GM23248 (cell line): ENCODE measurements at regions not wholly inside any gene's neighbourhood (a gene's known extent, or its start where the extent isn't known, plus 50 kb on each side); places are given as distances from the start of the nearest gene placed in this dataset.

Experiments
- DNase-seq: peaks from one replicate; pipeline ENCODE4 v3.0.0-alpha.2; 2015
- H2AFZ ChIP-seq: fragments of 200-600 bp; sonication (generic); 2 replicates; pipeline ENCODE4 v1.6.1; 2016; ENCODE audit warnings: antibody characterized with exemption
- H3F3A ChIP-seq: fragments of 200-600 bp; sonication (generic); 2 replicates; pipeline ENCODE4 v1.6.1; 2016; ENCODE audit warnings: mild to moderate bottlenecking, antibody characterized with exemption, mixed run types; ENCODE audit not compliant: insufficient read depth
- H3K27ac ChIP-seq: fragments of 200-600 bp; sonication (generic); 2 replicates; pipeline ENCODE4 v1.5.1; 2016; ENCODE audit warnings: mild to moderate bottlenecking
- H3K27me3 ChIP-seq: fragments of 200-600 bp; sonication (generic); replicated peaks from 2 replicates; pipeline ENCODE4 v1.6.1; 2016; ENCODE audit warnings: mild to moderate bottlenecking; ENCODE audit not compliant: insufficient read depth
- H3K36me3 ChIP-seq: fragments of 200-600 bp; sonication (generic); 2 replicates; pipeline ENCODE4 v1.6.1; 2016; ENCODE audit warnings: low read depth, mild to moderate bottlenecking
- H3K4me1 ChIP-seq: fragments of 200-600 bp; sonication (generic); 2 replicates; pipeline ENCODE4 v1.6.1; 2016; ENCODE audit warnings: mild to moderate bottlenecking; ENCODE audit not compliant: insufficient read depth
- H3K4me2 ChIP-seq: fragments of 200-600 bp; sonication (generic); one replicate; pipeline ENCODE4 v1.6.1; 2016; ENCODE audit warnings: mild to moderate bottlenecking; ENCODE audit not compliant: unreplicated experiment
- H3K4me3 ChIP-seq: fragments of 200-600 bp; sonication (generic); 2 replicates; pipeline ENCODE4 v1.5.1; 2016; ENCODE audit warnings: mild to moderate bottlenecking
- H3K79me2 ChIP-seq: fragments of 200-600 bp; sonication (generic); 2 replicates; pipeline ENCODE4 v1.6.1; 2016; ENCODE audit warnings: mild to moderate bottlenecking; ENCODE audit not compliant: insufficient read depth
- H3K9ac ChIP-seq: fragments of 200-600 bp; sonication (generic); 2 replicates; pipeline ENCODE4 v1.6.1; 2016; ENCODE audit warnings: mild to moderate bottlenecking
- H3K9me2 ChIP-seq: fragments of 200-600 bp; sonication (generic); 2 replicates; pipeline ENCODE4 v1.6.1; 2016; ENCODE audit warnings: mixed run types, mild to moderate bottlenecking, moderate library complexity; ENCODE audit not compliant: insufficient read depth
- H3K9me3 ChIP-seq: fragments of 200-600 bp; sonication (generic); one replicate; pipeline ENCODE4 v1.6.1; 2017; ENCODE audit warnings: low read depth
- H4K20me1 ChIP-seq: fragments of 200-600 bp; sonication (generic); 2 replicates; pipeline ENCODE4 v1.6.0; 2016; ENCODE audit not compliant: insufficient read depth
- EZH2 ChIP-seq: fragments of 200-600 bp; sonication (generic); IDR thresholded peaks from 2 replicates; pipeline ENCODE4 v1.6.1; 2018; ENCODE audit warnings: antibody characterized with exemption, mild to moderate bottlenecking; ENCODE audit not compliant: insufficient read depth, poor library complexity, severe bottlenecking
- EZH2phosphoT487 ChIP-seq: fragments of 200-600 bp; sonication (generic); IDR thresholded peaks from 2 replicates; pipeline ENCODE4 v1.6.1; 2018; ENCODE audit warnings: antibody characterized with exemption, moderate library complexity, mild to moderate bottlenecking, low read depth; ENCODE audit not compliant: insufficient read depth
- WGBS, 2 experiments: methylation state at CpG; one replicate each; pipeline ENCODE4 v1.1.6; 2015 to 2017; ENCODE audit warnings: low lambda C conversion rate in 2 of 2, low coverage in 1 of 2; ENCODE audit errors: missing lambda C conversion rate in 2 of 2; 5-methylcytosine and 5-hydroxymethylcytosine counted together
- in situ Hi-C: fragments of 300-500 bp; cut with MboI; formaldehyde crosslinking; loops from 2 replicates; pipeline ENCODE4 v1.15.0; 2020

DNA sequence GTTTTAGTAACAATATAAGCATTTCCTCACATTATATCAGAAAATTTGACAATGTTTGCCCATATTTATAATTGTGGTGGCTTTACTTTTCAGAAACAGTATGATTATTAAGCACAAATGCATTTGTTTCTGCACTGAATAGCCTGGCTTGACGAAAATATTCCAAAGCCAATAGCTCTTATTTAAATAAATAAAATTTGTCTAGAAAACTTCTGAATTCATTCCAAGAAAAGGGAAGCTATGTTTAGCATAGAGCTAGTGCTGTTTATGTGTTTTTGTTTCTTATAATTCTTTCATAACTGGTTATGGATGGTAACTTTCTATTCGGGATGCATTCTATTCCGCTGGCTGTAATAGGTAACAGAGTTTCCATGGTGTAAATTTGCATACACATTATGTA lies 268.6 kb downstream of the PTBP2 start:
- H3K4me3 ChIP-seq = no peak overlapping the region
- H4K20me1 ChIP-seq = no peaks in the 10 kb centered on the region
- no peaks in the 10 kb centered on the region for H3K9me2 ChIP-seq
- 91% methylated on average over 3 of the region's 3 CpGs for WGBS, 2 experiments
- H3F3A ChIP-seq = 0 out of 2 replicates have a peak, but pooled peaks cover 3% of the 10 kb centered on the region
- in situ Hi-C loops = no loop called here
- no peaks in the 10 kb centered on the region for H3K79me2 ChIP-seq
- no peak overlapping the region for H2AFZ ChIP-seq
- DNase-seq = no peak
- peaks cover 9% of the 10 kb centered on the region; the same call in 1 of the 2 replicates for H3K4me1 ChIP-seq
- no peak overlapping the region for H3K9ac ChIP-seq
- H3K4me2 ChIP-seq = no peak overlapping the region
- H3K9me3 ChIP-seq = no peaks in the 10 kb centered on the region
- no peak overlapping the region for H3K27ac ChIP-seq
- TF ChIP-seq EZH2 (no peak), EZH2phosphoT487 (no peak)
- H3K27me3 ChIP-seq = no peaks in the 10 kb centered on the region
- no peaks in the 10 kb centered on the region for H3K36me3 ChIP-seq

DNA sequence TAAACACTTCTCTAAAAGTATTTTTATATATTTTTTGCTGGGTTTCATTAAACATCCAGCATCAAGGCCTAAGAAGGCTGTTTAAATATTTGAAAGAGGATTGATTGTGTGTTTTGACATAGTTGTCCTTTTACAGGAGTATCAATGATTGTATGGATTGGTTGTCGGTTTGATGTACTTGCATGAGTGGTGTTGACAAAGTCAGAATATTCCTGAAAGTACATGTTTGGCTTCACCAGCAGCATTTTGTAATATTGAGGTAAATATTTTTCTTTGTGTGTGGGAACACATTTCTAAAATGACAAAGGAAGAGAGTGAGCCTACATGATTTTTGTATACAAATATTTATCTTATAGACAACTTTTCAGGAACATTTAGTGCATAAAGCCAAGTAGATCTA lies 269.7 kb downstream of the PTBP2 start:
- H3K36me3 ChIP-seq = no peaks in the 10 kb centered on the region
- H3K4me3 ChIP-seq = no peak overlapping the region
- TF ChIP-seq EZH2 (no peak), EZH2phosphoT487 (no peak)
- H3K9me3 ChIP-seq = no peaks in the 10 kb centered on the region
- no peaks in the 10 kb centered on the region for H3K79me2 ChIP-seq
- WGBS, 2 experiments = 93 to 94% methylated on average over 1 of the region's 1 CpG
- no peaks in the 10 kb centered on the region for H3K9me2 ChIP-seq
- 0 out of 2 replicates have a peak, but pooled peaks cover 3% of the 10 kb centered on the region for H3F3A ChIP-seq
- H3K4me1 ChIP-seq = peaks cover 9% of the 10 kb centered on the region; the same call in 1 of the 2 replicates
- no peak overlapping the region for H3K9ac ChIP-seq
- no peak overlapping the region for H3K27ac ChIP-seq
- in situ Hi-C loops = no loop called here
- no peaks in the 10 kb centered on the region for H3K27me3 ChIP-seq
- no peak overlapping the region for H2AFZ ChIP-seq
- no peak overlapping the region for H3K4me2 ChIP-seq
- no peaks in the 10 kb centered on the region for H4K20me1 ChIP-seq
- no peak for DNase-seq

DNA sequence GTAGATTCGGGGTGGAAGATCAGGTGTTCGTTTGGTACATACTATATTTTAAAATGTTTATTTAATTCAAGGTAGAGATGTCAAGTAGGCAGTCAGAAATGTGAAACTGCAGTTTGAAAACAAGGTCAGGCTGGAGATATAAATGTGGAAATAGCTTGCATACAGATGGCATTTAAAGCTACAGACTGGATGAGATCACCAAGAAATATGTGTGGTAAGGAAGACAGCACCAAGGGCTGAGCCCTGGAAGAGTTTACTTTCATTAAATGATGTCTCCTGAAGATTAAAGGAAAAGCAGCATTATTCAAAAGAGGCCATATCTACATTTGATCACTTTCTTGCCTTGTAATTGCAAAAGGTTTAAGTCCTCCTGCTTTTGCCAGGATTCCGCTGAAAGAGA lies 271.3 kb downstream of the PTBP2 start:
- H3K36me3 ChIP-seq = no peaks in the 10 kb centered on the region
- 72 to 88% methylated on average over 3 of the region's 3 CpGs for WGBS, 2 experiments
- peaks cover 9% of the 10 kb centered on the region; the same call in 1 of the 2 replicates for H3K4me1 ChIP-seq
- H3K4me3 ChIP-seq = no peak overlapping the region
- peak; percentile 61 for DNase-seq
- no peaks in the 10 kb centered on the region for H4K20me1 ChIP-seq
- no peak overlapping the region for H3K4me2 ChIP-seq
- H3K27me3 ChIP-seq = no peaks in the 10 kb centered on the region
- no peak overlapping the region for H3K27ac ChIP-seq
- in situ Hi-C loops = no loop called here
- no peaks in the 10 kb centered on the region for H3K79me2 ChIP-seq
- no peaks in the 10 kb centered on the region for H3K9me2 ChIP-seq
- TF ChIP-seq EZH2 = no peak
- TF ChIP-seq EZH2phosphoT487 = no peak
- 0 out of 2 replicates have a peak, but pooled peaks cover 3% of the 10 kb centered on the region for H3F3A ChIP-seq
- H3K9me3 ChIP-seq = no peaks in the 10 kb centered on the region
- H2AFZ ChIP-seq = no peak overlapping the region
- no peak overlapping the region for H3K9ac ChIP-seq

DNA sequence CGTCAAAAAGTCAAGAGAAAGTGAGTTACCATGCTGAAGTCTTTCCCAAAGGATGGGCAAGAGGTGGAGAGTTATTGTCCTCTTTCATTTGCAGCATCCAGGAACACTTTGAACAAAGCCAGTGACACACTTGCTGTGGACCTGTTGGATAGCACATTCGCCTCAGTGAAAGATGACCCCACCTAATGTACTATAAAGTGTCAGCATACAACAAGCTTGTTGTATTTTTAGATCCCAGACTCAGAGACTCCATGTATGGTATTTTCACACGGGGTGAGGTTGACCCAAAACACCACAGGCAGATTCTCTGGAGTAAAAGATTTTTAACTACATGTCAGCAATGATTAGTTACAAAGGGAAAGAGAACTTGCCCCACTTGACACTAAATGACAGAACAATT lies 273.8 kb downstream of the PTBP2 start:
- H3K27me3 ChIP-seq = no peaks in the 10 kb centered on the region
- H3K4me2 ChIP-seq = no peak overlapping the region
- in situ Hi-C loops = no loop called here
- no peaks in the 10 kb centered on the region for H3K9me3 ChIP-seq
- no peaks in the 10 kb centered on the region for H3K79me2 ChIP-seq
- no peak overlapping the region for H3K4me3 ChIP-seq
- H4K20me1 ChIP-seq = no peaks in the 10 kb centered on the region
- TF ChIP-seq EZH2 (no peak), EZH2phosphoT487 (no peak)
- 47 to 55% methylated on average over 3 of the region's 3 CpGs for WGBS, 2 experiments
- H3K9me2 ChIP-seq = no peaks in the 10 kb centered on the region
- H3K4me1 ChIP-seq = peaks cover 9% of the 10 kb centered on the region; the same call in 1 of the 2 replicates
- H3K36me3 ChIP-seq = no peaks in the 10 kb centered on the region
- 0 out of 2 replicates have a peak, but pooled peaks cover 3% of the 10 kb centered on the region for H3F3A ChIP-seq
- no peak overlapping the region for H3K27ac ChIP-seq
- no peak for DNase-seq
- no peak overlapping the region for H3K9ac ChIP-seq
- no peak overlapping the region for H2AFZ ChIP-seq

DNA sequence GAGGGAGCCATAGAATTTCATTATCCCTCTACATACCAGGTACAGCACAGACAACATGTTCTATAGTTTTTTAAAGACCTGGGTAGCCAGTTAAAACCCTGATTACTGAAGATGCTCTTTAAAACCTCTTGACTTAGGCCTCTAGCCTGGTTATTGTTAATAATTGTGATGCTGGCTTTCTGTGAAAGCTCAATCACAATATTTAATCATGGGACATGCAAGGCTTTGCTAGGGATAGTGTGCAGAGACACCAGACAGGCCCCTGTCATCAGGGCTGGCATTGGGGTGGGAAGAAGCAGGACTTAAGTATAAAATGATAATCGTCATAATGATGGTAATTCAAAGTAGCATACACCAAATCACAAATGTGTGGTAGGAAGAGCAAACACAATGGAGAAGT lies 274.4 kb downstream of the PTBP2 start:
- in situ Hi-C loops = no loop called here
- Histone ChIP-seq H3K4me3 (no peak overlapping the region), H2AFZ (no peak overlapping the region), H4K20me1 (no peaks in the 10 kb centered on the region), H3K9me2 (no peaks in the 10 kb centered on the region), H3K27me3 (no peaks in the 10 kb centered on the region), H3K79me2 (no peaks in the 10 kb centered on the region), H3K4me1 (peaks cover 9% of the 10 kb centered on the region; the same call in 1 of the 2 replicates), H3K9me3 (no peaks in the 10 kb centered on the region), H3K9ac (no peak overlapping the region), H3K4me2 (no peak overlapping the region), H3K36me3 (no peaks in the 10 kb centered on the region), H3F3A (0 out of 2 replicates have a peak, but pooled peaks cover 3% of the 10 kb centered on the region), H3K27ac (no peak overlapping the region)
- WGBS, 2 experiments = 15 to 25% methylated on average over 1 of the region's 1 CpG
- TF ChIP-seq EZH2phosphoT487 = no peak
- no peak for TF ChIP-seq EZH2
- no peak for DNase-seq
